ENCODE measurements at regions not wholly inside any gene's neighbourhood (a gene's known extent, or its start where the extent isn't known, plus 50 kb on each side); places are given as distances from the start of the nearest gene placed in this dataset.

DNA sequence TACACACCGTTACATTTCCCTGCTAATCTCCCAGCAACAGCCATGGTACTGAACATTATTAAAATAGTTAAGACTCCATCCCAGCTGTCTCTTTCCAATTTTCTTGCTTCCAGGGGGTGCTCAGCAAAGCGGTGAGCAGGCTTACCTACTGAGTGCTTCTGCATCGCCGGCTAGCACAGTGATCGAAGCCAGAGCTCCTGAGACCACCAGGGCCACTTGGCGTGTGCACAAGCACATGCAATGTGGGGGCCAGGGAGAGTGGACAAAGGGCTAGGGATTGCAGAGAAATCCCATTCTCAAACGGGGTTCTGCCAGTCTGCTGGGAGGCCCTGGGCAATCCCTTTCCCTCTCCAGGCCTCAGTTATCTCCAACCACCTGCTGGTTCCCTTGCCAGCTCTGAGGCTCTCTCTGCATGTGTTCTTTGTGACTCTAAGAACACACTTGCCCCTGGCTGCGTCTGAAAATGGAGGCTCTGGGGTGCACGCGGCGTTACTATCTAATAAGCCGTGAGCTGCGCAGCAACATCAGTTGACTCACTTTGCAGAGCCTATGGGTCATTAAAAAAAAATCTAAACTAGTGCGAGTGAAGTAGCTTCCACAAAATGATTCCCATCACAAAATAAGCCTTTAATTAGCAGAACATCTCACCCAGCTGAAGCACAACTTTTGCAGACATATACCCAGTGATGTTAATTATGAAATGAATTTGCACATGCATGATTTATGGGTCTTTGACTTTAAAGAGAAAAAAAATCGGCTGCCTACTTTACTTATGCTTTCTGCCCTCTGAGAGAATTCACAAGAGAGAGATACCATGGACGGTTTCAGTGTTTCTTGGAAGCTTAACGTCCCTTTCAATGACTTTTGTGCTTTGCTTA is 271.5 kb downstream of the TLE3 start:
- TF ChIP-seq GATA3 (IDR thresholded peaks at IDR 0.05; ENCODE audit: low read depth, low read length) (no peak), GATA2 (IDR thresholded peaks at IDR 0.05; ENCODE audit: low read depth, low read length) (no peak)

DNA sequence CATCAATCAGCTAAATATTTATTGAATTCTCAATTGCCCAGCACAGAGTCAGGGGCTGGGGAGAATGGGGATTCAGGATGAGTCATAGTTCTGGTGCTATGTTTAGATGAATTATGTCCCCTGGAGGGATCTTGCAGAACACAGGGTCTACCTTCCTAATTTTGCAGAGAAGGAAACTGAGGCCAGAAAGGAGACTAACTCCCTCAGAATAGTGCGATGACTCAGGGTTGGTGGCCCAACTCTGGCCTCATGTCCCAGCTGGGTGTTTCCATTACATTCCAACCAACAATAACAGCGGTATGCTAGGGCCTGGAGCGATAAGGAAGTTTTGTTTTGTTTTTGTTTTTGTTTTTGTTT is 270.9 kb downstream of the TLE3 start:
- TF ChIP-seq GATA2 (IDR thresholded peaks at IDR 0.05; ENCODE audit: low read depth, low read length) (no peak), GATA3 (IDR thresholded peaks at IDR 0.05; ENCODE audit: low read depth, low read length) (no peak)

DNA sequence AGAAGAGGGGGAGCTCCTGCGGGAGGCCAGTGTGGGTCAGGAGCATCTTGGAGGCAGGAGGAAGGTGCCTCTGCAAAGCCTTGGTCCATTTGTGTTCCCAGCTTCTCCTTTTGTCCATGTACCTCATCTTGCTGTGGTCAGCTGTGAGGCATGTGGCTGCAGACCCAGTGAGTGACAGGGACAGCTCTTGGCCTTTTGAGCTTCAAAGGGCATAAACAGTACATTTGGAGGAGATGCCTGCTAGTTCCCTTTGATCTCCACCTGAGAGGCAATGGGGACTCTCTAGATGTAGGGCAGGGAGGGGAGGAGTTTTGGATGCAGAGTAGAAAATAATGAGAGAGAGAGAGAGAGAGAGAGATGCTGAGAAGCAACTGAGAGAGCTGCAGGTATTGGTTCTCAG is 270.0 kb downstream of the TLE3 start:
- TF ChIP-seq GATA2 (IDR thresholded peaks at IDR 0.05; ENCODE audit: low read depth, low read length) (no peak), GATA3 (IDR thresholded peaks at IDR 0.05; ENCODE audit: low read depth, low read length) (no peak)

DNA sequence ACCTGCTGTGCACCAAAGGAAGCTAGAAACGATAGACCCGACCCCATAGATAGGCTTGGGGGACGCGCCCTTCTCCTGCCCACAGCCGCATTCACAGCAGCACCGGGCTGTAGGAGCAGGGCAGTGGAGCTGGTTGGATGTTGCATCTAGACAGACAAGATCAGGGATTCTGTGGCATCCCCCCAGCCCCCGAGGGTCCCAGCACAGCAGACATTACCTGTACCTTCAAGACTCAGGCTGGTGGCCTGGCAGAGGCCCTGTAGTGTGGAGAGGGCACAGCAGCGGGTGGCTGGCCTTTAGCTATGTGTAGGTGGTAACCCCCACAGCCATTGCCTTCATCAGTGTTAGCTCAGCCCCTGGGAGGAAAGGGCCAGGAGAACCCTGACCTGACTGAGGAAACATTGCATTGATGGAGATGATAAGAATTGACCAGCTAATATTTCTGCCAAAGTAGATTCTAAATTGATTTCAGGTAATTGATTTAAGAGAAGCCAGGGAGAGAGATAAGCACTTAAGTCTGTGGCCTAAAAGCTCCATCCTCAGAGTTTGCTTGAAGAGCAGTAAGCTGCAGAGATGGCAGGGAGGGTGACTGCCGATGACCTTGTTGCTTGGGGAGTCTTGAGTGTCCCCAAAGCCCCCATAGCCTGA is 269.4 kb downstream of the TLE3 start:
- TF ChIP-seq GATA3 (IDR thresholded peaks at IDR 0.05; ENCODE audit: low read depth, low read length) (no peak), GATA2 (IDR thresholded peaks at IDR 0.05; ENCODE audit: low read depth, low read length) (peak; percentile 84)

DNA sequence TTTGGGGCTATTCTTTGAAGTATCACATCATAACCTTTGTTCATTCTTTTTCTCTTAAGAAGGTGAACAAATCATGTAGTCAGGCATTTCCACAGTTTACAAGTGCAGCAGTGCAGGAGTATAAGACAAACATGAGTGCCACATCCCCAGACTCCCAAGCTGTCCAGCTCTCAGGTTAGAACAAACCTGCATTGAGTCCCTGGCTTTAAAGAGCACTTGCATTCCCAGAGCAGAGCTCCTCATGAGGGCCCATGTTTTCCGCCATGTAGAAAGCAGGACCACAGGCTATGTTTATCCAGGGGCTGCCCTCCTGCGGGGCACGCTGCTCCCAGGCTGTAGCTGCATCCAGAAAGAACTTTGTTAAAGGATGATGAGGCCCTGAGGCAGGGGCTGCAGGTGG is 267.7 kb downstream of the TLE3 start:
- TF ChIP-seq GATA3 (IDR thresholded peaks at IDR 0.05; ENCODE audit: low read depth, low read length) (no peak), GATA2 (IDR thresholded peaks at IDR 0.05; ENCODE audit: low read depth, low read length) (no peak)

DNA sequence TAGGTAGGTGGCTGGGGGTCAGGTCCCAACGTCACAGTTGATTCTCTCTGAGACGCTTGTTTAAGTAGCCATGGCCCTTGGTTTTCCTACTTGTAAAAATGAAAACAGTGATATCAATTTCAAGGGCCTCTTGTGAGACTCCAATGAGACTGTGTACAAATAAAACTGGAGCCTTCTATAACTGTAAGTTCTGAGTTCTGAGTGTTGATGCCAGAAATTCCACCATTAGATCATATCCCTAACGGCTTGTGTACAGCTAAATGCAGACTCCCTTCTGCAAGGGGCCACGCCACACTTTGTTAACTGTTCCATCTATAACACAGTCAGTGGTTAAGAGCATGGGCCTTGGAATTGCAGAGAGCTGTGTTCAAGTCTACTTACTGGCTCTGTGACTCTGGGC is 267.3 kb downstream of the TLE3 start:
- no peak for TF ChIP-seq GATA3 (IDR thresholded peaks at IDR 0.05; ENCODE audit: low read depth, low read length)
- no peak for TF ChIP-seq GATA2 (IDR thresholded peaks at IDR 0.05; ENCODE audit: low read depth, low read length)

DNA sequence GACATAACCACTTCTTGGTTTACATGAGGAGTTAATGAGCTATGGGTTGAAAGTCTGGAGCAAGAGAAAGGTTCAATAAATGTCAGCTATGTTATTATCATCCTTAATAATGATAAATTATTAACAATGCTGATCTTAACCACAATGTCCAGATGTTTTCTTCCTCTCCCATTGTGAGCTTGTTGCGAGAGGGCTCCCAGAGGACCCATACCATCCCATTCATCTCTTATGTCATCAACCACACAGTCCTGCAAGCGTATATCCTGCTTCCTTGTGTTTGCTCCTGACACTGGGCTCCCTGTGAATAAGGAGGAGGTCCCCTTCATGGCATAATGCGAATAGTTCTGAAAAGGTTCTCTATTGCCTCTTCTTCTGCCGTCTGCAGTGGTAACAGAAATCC is 266.8 kb downstream of the TLE3 start:
- no peak for TF ChIP-seq GATA3 (IDR thresholded peaks at IDR 0.05; ENCODE audit: low read depth, low read length)
- TF ChIP-seq GATA2 (IDR thresholded peaks at IDR 0.05; ENCODE audit: low read depth, low read length) = no peak

DNA sequence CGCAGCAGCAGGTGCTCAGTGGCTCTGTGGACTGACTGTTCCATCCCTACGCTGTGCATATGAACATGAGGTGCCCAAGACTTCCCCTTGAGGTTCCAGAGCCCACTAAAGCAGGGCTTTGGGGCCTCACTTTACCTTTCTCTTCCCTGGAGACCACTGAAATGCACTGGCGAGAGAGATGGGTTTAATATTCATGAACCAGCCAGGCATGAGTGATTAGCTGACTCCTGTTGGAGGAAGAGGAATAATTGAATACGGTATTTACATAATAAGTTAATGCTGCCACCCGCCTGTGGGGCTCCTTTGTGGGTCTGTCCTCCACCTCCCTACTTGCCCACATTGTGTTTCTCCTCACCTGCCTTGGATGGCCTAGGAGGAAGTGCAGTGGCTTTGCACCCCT is 263.4 kb downstream of the TLE3 start:
- TF ChIP-seq GATA3 (IDR thresholded peaks at IDR 0.05; ENCODE audit: low read depth, low read length) (no peak), GATA2 (IDR thresholded peaks at IDR 0.05; ENCODE audit: low read depth, low read length) (no peak)

DNA sequence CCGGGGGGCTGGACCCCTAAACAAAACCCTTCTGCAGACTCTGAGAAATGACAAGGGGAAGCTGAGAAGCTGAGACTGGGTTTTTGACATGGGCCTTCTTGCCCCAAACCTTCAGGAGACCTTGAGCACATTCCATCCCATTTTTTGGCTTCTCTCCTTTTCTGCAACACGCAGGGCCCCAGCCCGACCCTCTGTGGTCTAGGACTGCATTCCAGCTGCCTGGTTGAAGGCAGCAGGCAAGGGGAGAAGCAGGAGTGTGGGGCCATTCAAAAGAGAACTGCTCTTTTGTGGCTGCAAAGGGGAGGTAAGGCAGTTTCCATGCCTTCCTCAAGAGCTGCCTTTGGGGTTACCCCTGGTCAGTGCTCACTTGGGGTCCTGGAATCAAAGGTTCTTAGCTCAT is 263.0 kb downstream of the TLE3 start:
- TF ChIP-seq GATA3 (IDR thresholded peaks at IDR 0.05; ENCODE audit: low read depth, low read length) = no peak
- no peak for TF ChIP-seq GATA2 (IDR thresholded peaks at IDR 0.05; ENCODE audit: low read depth, low read length)

DNA sequence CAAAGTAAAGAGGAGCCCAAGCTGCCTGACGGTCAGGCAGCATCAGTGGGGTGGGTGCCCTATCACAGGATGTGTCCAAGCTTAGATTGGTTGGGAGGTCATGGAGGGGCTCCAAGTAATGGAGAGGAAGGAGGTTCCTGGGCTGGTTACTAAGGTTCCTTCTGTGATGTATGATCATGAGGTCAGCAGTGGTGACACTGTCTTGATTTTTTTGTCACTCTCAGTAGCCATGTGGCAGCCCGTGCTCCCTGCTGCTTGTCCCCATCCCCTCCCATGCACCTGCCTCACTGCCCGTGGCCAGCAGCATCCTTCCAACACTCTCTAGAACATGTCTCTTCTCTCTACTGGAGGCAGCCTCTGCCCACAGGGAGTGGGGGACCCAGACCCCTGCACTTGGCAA is 261.7 kb downstream of the TLE3 start:
- TF ChIP-seq GATA2 (IDR thresholded peaks at IDR 0.05; ENCODE audit: low read depth, low read length) = no peak
- TF ChIP-seq GATA3 (IDR thresholded peaks at IDR 0.05; ENCODE audit: low read depth, low read length) = no peak

DNA sequence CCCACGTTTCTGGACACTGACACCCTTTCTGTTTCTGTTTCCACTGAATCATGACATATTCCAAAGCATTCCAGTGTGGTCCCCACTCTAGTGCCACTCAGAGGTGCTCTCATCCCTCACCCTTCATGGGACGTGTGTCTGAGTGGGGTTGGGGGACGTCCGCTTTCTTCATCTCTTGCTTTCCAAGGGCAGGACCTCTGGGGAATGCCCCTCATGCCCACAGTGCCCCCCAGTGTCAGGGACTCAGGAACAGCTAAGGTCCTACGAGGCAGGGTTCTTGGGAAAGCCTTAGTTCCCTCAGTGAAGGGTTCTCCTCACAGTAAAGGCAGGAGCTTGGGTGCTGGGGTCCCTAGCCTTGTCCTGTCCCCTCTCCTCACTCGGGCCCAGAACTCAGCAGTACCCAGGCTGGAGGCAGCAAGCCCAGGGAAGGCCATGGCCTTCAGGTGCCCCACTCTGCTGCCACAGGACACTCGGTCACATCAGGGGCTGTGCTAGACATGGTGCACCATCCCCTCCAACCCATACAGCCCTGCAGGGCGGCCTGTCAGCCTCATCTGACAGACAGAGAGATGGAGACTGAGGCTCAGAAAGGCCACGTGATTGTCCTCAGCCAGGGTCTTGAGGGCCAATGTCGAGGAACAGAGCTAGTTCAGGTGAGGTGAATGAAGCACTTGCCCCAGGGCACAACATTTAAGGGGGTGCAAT is 261.0 kb downstream of the TLE3 start:
- TF ChIP-seq GATA3 (IDR thresholded peaks at IDR 0.05; ENCODE audit: low read depth, low read length) = no peak

DNA sequence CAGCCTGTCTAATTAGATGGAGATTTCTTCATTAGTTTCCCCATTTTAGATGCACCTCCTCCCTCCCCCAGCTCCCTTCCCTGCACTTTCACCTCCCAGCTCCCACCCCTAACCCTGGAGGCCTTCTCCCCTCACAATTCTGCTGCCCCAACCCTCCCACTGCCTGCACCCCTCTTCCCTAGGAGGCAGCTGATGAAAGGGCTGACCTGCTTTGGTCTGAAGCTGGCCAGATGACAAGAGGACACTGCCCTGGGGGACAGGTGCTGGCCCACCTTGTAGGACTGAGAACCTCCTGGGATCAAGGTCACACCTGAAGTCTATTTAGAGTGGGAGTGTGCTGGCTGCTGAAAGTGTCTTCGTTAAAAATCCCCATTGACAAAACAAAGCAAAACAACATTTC is 259.4 kb downstream of the TLE3 start:
- no peak for TF ChIP-seq GATA3 (IDR thresholded peaks at IDR 0.05; ENCODE audit: low read depth, low read length)
- TF ChIP-seq GATA2 (IDR thresholded peaks at IDR 0.05; ENCODE audit: low read depth, low read length) = no peak

DNA sequence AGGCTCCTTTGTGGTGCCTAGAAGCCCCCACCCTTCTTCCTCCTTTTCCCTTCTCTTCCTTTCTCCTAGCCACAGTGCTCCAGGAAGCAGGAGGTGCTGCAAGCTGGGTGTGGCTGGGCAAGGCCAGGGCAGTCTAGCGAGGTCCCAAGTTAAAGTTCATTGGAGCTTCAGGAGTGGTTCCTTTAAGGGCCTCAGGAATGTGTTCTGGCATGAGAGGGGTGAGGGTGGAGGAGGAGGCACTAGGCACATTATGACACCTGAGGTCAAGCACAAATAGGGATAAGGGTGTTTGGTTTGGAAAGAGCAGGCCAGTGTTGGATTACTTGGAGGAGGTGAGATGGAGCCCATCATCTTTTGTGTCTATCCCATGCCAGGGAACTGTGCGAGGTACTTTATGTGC is 258.7 kb downstream of the TLE3 start:
- TF ChIP-seq GATA2 (IDR thresholded peaks at IDR 0.05; ENCODE audit: low read depth, low read length) (no peak), GATA3 (IDR thresholded peaks at IDR 0.05; ENCODE audit: low read depth, low read length) (no peak)

DNA sequence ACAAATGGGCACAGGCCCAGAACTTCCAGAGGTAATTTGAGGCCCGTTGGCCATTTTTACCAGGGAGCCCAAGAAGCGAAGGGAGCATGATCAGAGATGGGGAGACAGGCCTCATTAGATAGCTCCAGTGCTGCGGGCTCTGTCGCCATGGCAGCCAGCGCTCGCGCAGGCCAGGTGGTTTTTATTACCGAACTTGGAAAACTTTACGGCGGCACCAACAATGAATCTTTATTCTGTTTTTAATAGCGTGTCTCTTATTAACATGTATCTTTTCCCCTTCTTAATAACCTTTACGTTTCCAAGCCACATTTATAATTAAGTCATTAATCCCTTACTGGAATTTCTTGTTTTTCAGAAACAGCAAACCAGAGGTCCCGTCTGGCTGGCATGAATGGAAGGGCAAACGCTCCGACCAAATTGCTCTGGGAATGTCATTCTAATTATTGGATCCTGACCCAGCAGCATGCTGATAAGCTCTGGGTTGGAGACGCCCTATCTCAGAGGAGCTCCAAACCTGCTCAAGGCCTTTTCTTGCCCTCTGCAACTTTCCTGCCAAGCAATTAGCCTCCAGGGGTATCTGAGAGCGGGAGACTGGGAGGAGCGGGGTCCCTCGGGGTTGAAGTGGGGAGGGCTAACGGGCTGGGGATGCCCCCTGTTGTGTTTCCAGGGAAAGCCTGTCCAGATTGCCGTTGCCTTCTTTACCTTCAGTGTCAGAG is 256.4 kb downstream of the TLE3 start:
- peak; percentile 61; the same call in 1 of the 2 replicates for TF ChIP-seq GATA2 (IDR thresholded peaks at IDR 0.05; ENCODE audit: low read depth, low read length)
- no peak for TF ChIP-seq GATA3 (IDR thresholded peaks at IDR 0.05; ENCODE audit: low read depth, low read length)
